NB4 (cell line): ENCODE measurements at regions not wholly inside any gene's neighbourhood (a gene's known extent, or its start where the extent isn't known, plus 50 kb on each side); places are given as distances from the start of the nearest gene placed in this dataset.

Source experiments
- CTCF ChIP-seq: IDR thresholded peaks from one replicate; pipeline ENCODE4 v1.5.1; 2012; ENCODE audit warnings: low read depth, low read length
- MYC ChIP-seq: IDR thresholded peaks from 2 replicates; pipeline ENCODE4 v1.6.1; 2011; ENCODE audit warnings: low read depth, low read length
- POLR2A ChIP-seq: IDR thresholded peaks from 2 replicates; pipeline ENCODE4 v1.6.1; 2011; ENCODE audit warnings: mild to moderate bottlenecking; ENCODE audit not compliant: insufficient read length; ENCODE audit errors: extremely low read depth
- TF ChIP-seq, protein P1 (sequence below): IDR thresholded peaks from 2 replicates; pipeline ENCODE4 v1.6.1; 2011; ENCODE audit warnings: low read depth, low read length

DNA sequence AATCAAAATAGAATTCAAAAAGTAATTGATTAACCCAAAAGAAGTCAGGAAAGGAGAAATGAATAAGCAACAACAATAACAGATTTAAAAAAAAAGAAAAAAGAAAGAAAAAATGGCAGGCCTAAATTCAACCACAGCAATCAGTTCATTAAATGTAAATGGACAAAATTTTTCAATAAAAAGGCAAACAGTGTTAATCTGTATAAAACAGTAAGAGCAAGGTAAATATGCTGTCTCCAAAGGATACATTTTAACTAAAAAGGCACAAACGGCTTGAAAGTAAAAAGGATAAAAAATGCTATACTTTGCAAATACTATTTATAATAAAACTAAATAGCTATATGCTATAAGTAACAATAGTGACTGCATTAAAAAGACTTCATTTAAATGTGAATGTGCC, 582.0 kb downstream of the SPRY1 start:
- TF ChIP-seq CTCF (no peak), POLR2A (no peak), MYC (no peak)
- TF ChIP-seq, protein P1, sequence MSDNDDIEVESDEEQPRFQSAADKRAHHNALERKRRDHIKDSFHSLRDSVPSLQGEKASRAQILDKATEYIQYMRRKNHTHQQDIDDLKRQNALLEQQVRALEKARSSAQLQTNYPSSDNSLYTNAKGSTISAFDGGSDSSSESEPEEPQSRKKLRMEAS, result no peak
